Endothelial cell of umbilical vein (primary cell): ENCODE measurements at regions not wholly inside any gene's neighbourhood (a gene's known extent, or its start where the extent isn't known, plus 50 kb on each side); places are given as distances from the start of the nearest gene placed in this dataset.

Experiments used
- BruUV-seq: library from RNA; stranded (reverse); fragments of 400-500 nt; replicated peaks from 2 replicates; lab custom pipeline; 2021; lab: Mats Ljungman, UMichigan
- CTCF ChIA-PET: fragments of 300-600, 350-600 bp; sonication (Branson Sonifier 250); formaldehyde crosslinking; loops from one replicate; lab custom pipeline; 2021; ENCODE audit warnings: antibody characterized with exemption, inconsistent platforms; lab: Charles Lee
- POLR2A ChIA-PET: fragments of 300-600, 350-600 bp; sonication (Branson Sonifier 250); formaldehyde crosslinking; loops from one replicate; lab custom pipeline; 2021; ENCODE audit warnings: antibody characterized with exemption, inconsistent platforms; lab: Charles Lee
- DNase-seq: peaks from one replicate; pipeline ENCODE4 v3.0.0-alpha.2; 2011; ENCODE audit warnings: low read depth, low spot score
- FAIRE-seq: peaks from 2 replicates; lab custom pipeline; 2011; peaks lifted over from hg19 to GRCh38; lab: Jason Lieb, UNC
- H2AFZ ChIP-seq: 2 replicates; pipeline ENCODE4 v1.6.0; 2012; ENCODE audit warnings: low read depth, low read length, control low read depth, inconsistent platforms
- H3K27ac ChIP-seq: 2 replicates; pipeline ENCODE4 v1.5.1; 2011; ENCODE audit warnings: low read depth, mild to moderate bottlenecking, control low read depth, low read length, moderate library complexity; ENCODE audit not compliant: insufficient read depth
- H3K27me3 ChIP-seq, 2 experiments: 2 replicates each; pipeline versions ENCODE4 v1.6.0 to v1.6.1; 2011; ENCODE audit warnings: low read length in 2 of 2, mixed read lengths in 1 of 2; ENCODE audit not compliant: control insufficient read depth in 2 of 2, insufficient read depth in 2 of 2
- H3K36me3 ChIP-seq, 2 experiments: 2 replicates in 1 of 2; 3 replicates in 1 of 2; pipeline ENCODE4 v1.5.1; 2011; ENCODE audit warnings: low read length in 2 of 2, mild to moderate bottlenecking in 1 of 2, moderate library complexity in 1 of 2; ENCODE audit not compliant: control insufficient read depth in 2 of 2, insufficient read depth in 2 of 2; ENCODE audit errors: extremely low read depth in 1 of 2
- H3K4me1 ChIP-seq: 3 replicates; pipeline ENCODE4 v1.5.1; 2011; ENCODE audit warnings: mild to moderate bottlenecking, low read length; ENCODE audit not compliant: control insufficient read depth, insufficient read depth; ENCODE audit errors: extremely low read depth
- H3K4me2 ChIP-seq: 2 replicates; pipeline ENCODE4 v1.6.1; 2011; ENCODE audit warnings: low read length, control low read depth, mixed read lengths; ENCODE audit not compliant: insufficient read depth
- H3K4me3 ChIP-seq, 3 experiments: fragments of 200-600 bp in 1 of 3; sonication (generic), shearing (Covaris generic) in 1 of 3; replicated peaks in 1 of 3; 2 replicates each; pipeline ENCODE4 v1.5.1; 2011 to 2016; ENCODE audit warnings: control low read depth in 3 of 3, low read length in 3 of 3, mild to moderate bottlenecking in 2 of 3, inconsistent platforms in 1 of 3, low read depth in 1 of 3, moderate library complexity in 1 of 3; ENCODE audit not compliant: insufficient read depth in 1 of 3
- H3K79me2 ChIP-seq: 2 replicates; pipeline ENCODE4 v1.6.0; 2012; ENCODE audit warnings: low read length, inconsistent platforms; ENCODE audit not compliant: control insufficient read depth, insufficient read depth
- H3K9ac ChIP-seq: replicated peaks from 2 replicates; pipeline ENCODE3; 2011; ENCODE audit warnings: low read length, control low read depth; ENCODE audit not compliant: insufficient read depth; ENCODE audit errors: extremely low read depth
- H3K9me1 ChIP-seq: replicated peaks from 3 replicates; pipeline ENCODE4 v1.6.0; 2011; ENCODE audit warnings: mild to moderate bottlenecking, low read length; ENCODE audit not compliant: control insufficient read depth, insufficient read depth; ENCODE audit errors: extremely low read depth
- H3K9me3 ChIP-seq: replicated peaks from 2 replicates; pipeline ENCODE4 v1.5.1; 2012; ENCODE audit warnings: low read length, inconsistent platforms; ENCODE audit not compliant: control insufficient read depth, insufficient read depth
- H4K20me1 ChIP-seq: replicated peaks from 2 replicates; pipeline ENCODE3; 2011; ENCODE audit warnings: mild to moderate bottlenecking, low read length; ENCODE audit not compliant: control insufficient read depth, insufficient read depth; ENCODE audit errors: extremely low read depth
- EZH2 ChIP-seq: IDR thresholded peaks from 2 replicates; pipeline ENCODE4 v1.6.1; 2012; ENCODE audit warnings: borderline replicate concordance, low read depth, mild to moderate bottlenecking, moderate library complexity, low read length, inconsistent platforms; ENCODE audit not compliant: severe bottlenecking
- FOS ChIP-seq: IDR thresholded peaks from 2 replicates; pipeline ENCODE4 v1.6.1; 2011; ENCODE audit warnings: mild to moderate bottlenecking, low read length, moderate library complexity, borderline replicate concordance; ENCODE audit not compliant: insufficient read depth
- GATA2 ChIP-seq: IDR thresholded peaks from 2 replicates; pipeline ENCODE4 v1.7.0; 2011; ENCODE audit warnings: low read depth, mild to moderate bottlenecking, moderate library complexity, mixed read lengths, low read length; ENCODE audit not compliant: insufficient read length, insufficient read depth
- JUN ChIP-seq: IDR thresholded peaks from 2 replicates; pipeline ENCODE4 v1.6.1; 2011; ENCODE audit warnings: borderline replicate concordance, low read depth; ENCODE audit not compliant: insufficient read length, insufficient read depth
- MYC ChIP-seq: IDR thresholded peaks from one replicate; pipeline ENCODE4 v1.6.1; 2011; ENCODE audit warnings: mild to moderate bottlenecking, low read depth, low read length
- POLR2A ChIP-seq: IDR thresholded peaks from 2 replicates; pipeline ENCODE4 v1.6.1; 2012; ENCODE audit warnings: low read depth, mild to moderate bottlenecking, control low read depth, low read length
- POLR2AphosphoS5 ChIP-seq: IDR thresholded peaks from 2 replicates; pipeline ENCODE4 v1.6.1; 2012; ENCODE audit warnings: low read depth, mild to moderate bottlenecking, control low read depth, low read length, moderate library complexity; ENCODE audit not compliant: insufficient read depth
- dilution Hi-C: fragments of 300-500 bp; cut with MboI; formaldehyde crosslinking; loops from one replicate; pipeline ENCODE4 v1.15.0; 2019; ENCODE audit warnings: low sequenced_read_pairs; ENCODE audit not compliant: extremely low pct_ligation_motif_present
- intact Hi-C: fragments of 100-400 bp; cut with micrococcal nuclease; formaldehyde crosslinking; loops from one replicate; pipeline ENCODE4 v1.10.0; 2022
- TF ChIP-seq, protein P1 (sequence below): IDR thresholded peaks from 2 replicates; pipeline ENCODE4 v1.6.1; 2011; ENCODE audit not compliant: insufficient read depth, insufficient read length
- TF ChIP-seq, protein P2 (sequence below), 2 donors: IDR thresholded peaks; 1 replicate in 1 of 2; 2 replicates in 1 of 2; pipeline ENCODE4 v1.5.1; 2011; ENCODE audit warnings: low read length in 2 of 2, mild to moderate bottlenecking in 2 of 2, moderate library complexity in 2 of 2, control low read depth in 1 of 2, inconsistent platforms in 1 of 2, low read depth in 1 of 2; ENCODE audit not compliant: insufficient read depth in 1 of 2; ENCODE audit errors: extremely low read depth in 1 of 2

DNA sequence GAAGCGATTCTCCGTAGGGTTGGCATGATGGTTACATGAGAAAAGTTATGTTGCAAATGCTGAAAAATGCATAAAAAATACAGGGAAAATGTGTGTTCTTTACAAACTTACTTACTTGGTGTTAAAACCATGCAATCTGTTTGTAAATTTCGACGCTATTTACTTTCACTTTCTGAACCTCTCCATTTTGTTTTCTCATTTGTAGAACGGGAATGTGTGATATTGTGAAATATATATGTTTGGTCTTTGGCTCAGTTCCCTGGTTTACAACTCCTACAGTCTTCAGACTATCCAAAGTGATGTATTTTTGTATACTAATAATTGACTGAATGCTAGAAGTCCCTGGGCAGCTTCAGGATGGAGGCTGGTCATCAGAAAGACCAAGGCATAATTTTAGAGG is 982.3 kb downstream of the ADGRL2 start:
- Histone ChIP-seq H3K9ac (no peak overlapping the region), H3K27ac (no peak overlapping the region), H3K4me2 (no peak overlapping the region), H2AFZ (no peak overlapping the region), H3K9me1 (no peaks in the 10 kb centered on the region), H3K4me1 (peaks cover 5% of the 10 kb centered on the region), H3K4me3 (no peak overlapping the region), H3K79me2 (no peaks in the 10 kb centered on the region), H4K20me1 (no peaks in the 10 kb centered on the region), H3K9me3 (no peaks in the 10 kb centered on the region), H3K27me3 (no peaks in the 10 kb centered on the region), H3K36me3 (no peaks in the 10 kb centered on the region)
- CTCF ChIA-PET = no interaction called here
- no TSS peak for BruUV-seq
- intact Hi-C loops = no loop called here
- POLR2A ChIA-PET = no interaction called here
- FAIRE-seq (no peak), DNase-seq (no peak)
- no peak for TF ChIP-seq POLR2A
- no peak for TF ChIP-seq EZH2
- TF ChIP-seq MYC = no peak
- no peak for TF ChIP-seq POLR2AphosphoS5
- TF ChIP-seq, protein P1, sequence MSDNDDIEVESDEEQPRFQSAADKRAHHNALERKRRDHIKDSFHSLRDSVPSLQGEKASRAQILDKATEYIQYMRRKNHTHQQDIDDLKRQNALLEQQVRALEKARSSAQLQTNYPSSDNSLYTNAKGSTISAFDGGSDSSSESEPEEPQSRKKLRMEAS = no peak
- TF ChIP-seq JUN = no peak
- TF ChIP-seq, protein P2, sequence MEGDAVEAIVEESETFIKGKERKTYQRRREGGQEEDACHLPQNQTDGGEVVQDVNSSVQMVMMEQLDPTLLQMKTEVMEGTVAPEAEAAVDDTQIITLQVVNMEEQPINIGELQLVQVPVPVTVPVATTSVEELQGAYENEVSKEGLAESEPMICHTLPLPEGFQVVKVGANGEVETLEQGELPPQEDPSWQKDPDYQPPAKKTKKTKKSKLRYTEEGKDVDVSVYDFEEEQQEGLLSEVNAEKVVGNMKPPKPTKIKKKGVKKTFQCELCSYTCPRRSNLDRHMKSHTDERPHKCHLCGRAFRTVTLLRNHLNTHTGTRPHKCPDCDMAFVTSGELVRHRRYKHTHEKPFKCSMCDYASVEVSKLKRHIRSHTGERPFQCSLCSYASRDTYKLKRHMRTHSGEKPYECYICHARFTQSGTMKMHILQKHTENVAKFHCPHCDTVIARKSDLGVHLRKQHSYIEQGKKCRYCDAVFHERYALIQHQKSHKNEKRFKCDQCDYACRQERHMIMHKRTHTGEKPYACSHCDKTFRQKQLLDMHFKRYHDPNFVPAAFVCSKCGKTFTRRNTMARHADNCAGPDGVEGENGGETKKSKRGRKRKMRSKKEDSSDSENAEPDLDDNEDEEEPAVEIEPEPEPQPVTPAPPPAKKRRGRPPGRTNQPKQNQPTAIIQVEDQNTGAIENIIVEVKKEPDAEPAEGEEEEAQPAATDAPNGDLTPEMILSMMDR (IDR thresholded peaks at IDR 0.05; ENCODE audit: extremely low read depth in 1 of 2, insufficient read depth in 1 of 2, low read depth in 1 of 2, low read length in 2 of 2) = no peak
- no peak for TF ChIP-seq GATA2
- TF ChIP-seq FOS = no peak
- dilution Hi-C loops = no loop called here
